ENCODE measurements at regions not wholly inside any gene's neighbourhood (a gene's known extent, or its start where the extent isn't known, plus 50 kb on each side); places are given as distances from the start of the nearest gene placed in this dataset.

- ChIA-PET CTCF (interaction anchor here (0.7 kb wide), 2 partner anchors 89 to 415 kb away, joined by 4 read pairs; no protein-coding TSS in a partner anchor), POLR2A (interaction anchor here (0.5 kb wide), 1 partner anchor 150 kb away, joined by 4 read pairs; no protein-coding TSS in a partner anchor)
- intact Hi-C loops (cut with micrococcal nuclease; ENCODE audit: unreplicated experiment) (no loop called here), in situ Hi-C loops (cut with HindIII; ENCODE audit: low pct_unique_long_range_greater_than_20kb, low sequenced_read_pairs) (no loop called here)
- Histone ChIP-seq H3K36me3 (ENCODE audit: control insufficient read depth, insufficient read depth, low read length) (no peaks in the 10 kb centered on the region), H3K4me3 (ENCODE audit: low read depth in 2 of 2, low read length in 2 of 2) (no peak overlapping the region), H3K9me3 (ENCODE audit: control insufficient read depth, insufficient read depth, low read depth, low read length) (no peaks in the 10 kb centered on the region), H3K27me3 (ENCODE audit: control insufficient read depth, insufficient read depth, low read length) (no peaks in the 10 kb centered on the region; the same call in 1 of the 2 replicates), H3K4me1 (ENCODE audit: control insufficient read depth, insufficient read depth, low read length) (no peaks in the 10 kb centered on the region), H3K27ac (ENCODE audit: low read length) (no peak overlapping the region)
- no peak for TF ChIP-seq SIN3A (IDR thresholded peaks at IDR 0.05; ENCODE audit: borderline replicate concordance, insufficient read depth, low read depth, low read length)
- no peak for TF ChIP-seq TCF7L2 (IDR thresholded peaks at IDR 0.05; ENCODE audit: low read depth, low read length)
- TF ChIP-seq, protein P1, sequence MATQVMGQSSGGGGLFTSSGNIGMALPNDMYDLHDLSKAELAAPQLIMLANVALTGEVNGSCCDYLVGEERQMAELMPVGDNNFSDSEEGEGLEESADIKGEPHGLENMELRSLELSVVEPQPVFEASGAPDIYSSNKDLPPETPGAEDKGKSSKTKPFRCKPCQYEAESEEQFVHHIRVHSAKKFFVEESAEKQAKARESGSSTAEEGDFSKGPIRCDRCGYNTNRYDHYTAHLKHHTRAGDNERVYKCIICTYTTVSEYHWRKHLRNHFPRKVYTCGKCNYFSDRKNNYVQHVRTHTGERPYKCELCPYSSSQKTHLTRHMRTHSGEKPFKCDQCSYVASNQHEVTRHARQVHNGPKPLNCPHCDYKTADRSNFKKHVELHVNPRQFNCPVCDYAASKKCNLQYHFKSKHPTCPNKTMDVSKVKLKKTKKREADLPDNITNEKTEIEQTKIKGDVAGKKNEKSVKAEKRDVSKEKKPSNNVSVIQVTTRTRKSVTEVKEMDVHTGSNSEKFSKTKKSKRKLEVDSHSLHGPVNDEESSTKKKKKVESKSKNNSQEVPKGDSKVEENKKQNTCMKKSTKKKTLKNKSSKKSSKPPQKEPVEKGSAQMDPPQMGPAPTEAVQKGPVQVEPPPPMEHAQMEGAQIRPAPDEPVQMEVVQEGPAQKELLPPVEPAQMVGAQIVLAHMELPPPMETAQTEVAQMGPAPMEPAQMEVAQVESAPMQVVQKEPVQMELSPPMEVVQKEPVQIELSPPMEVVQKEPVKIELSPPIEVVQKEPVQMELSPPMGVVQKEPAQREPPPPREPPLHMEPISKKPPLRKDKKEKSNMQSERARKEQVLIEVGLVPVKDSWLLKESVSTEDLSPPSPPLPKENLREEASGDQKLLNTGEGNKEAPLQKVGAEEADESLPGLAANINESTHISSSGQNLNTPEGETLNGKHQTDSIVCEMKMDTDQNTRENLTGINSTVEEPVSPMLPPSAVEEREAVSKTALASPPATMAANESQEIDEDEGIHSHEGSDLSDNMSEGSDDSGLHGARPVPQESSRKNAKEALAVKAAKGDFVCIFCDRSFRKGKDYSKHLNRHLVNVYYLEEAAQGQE (IDR thresholded peaks at IDR 0.05; ENCODE audit: insufficient read depth in 1 of 2, low read depth in 2 of 2, low read length in 1 of 2): no peak
- TF ChIP-seq POLR2AphosphoS5 (IDR thresholded peaks at IDR 0.05; ENCODE audit: low read depth, low read length): no peak
- no peak for TF ChIP-seq CTCF (IDR thresholded peaks at IDR 0.05)
- no peak for ATAC-seq
- DNase-seq (ENCODE audit: low read depth, low spot score): no peak
- BruUV-seq (replicated peaks): no TSS peak
Measured at GRCh38 chr22:49193901-49194465, 633.7 kb downstream of the BRD1 start.

GRCh38 chr22:49193348-49193747, 634.3 kb downstream of the BRD1 start:
- no peak overlapping the region for H3K27ac ChIP-seq (ENCODE audit: low read length)
- H3K4me3 ChIP-seq (ENCODE audit: low read depth in 2 of 2, low read length in 2 of 2): no peak overlapping the region
- H3K36me3 ChIP-seq (ENCODE audit: control insufficient read depth, insufficient read depth, low read length): no peaks in the 10 kb centered on the region
- DNase-seq (ENCODE audit: low read depth, low spot score): no peak
- BruUV-seq (replicated peaks): no TSS peak
- ATAC-seq: no peak
- ChIA-PET CTCF (no interaction called here), POLR2A (no interaction called here)
- in situ Hi-C loops (cut with HindIII; ENCODE audit: low pct_unique_long_range_greater_than_20kb, low sequenced_read_pairs) (no loop called here), intact Hi-C loops (cut with micrococcal nuclease; ENCODE audit: unreplicated experiment) (no loop called here)
- no peaks in the 10 kb centered on the region for H3K4me1 ChIP-seq (ENCODE audit: control insufficient read depth, insufficient read depth, low read length)
- TF ChIP-seq CTCF (IDR thresholded peaks at IDR 0.05): no peak
- TF ChIP-seq TCF7L2 (IDR thresholded peaks at IDR 0.05; ENCODE audit: low read depth, low read length): no peak
- TF ChIP-seq, protein P1 (IDR thresholded peaks at IDR 0.05; ENCODE audit: insufficient read depth in 1 of 2, low read depth in 2 of 2, low read length in 1 of 2): no peak
- TF ChIP-seq SIN3A (IDR thresholded peaks at IDR 0.05; ENCODE audit: borderline replicate concordance, insufficient read depth, low read depth, low read length): no peak
- no peak for TF ChIP-seq POLR2AphosphoS5 (IDR thresholded peaks at IDR 0.05; ENCODE audit: low read depth, low read length)
- no peaks in the 10 kb centered on the region for H3K9me3 ChIP-seq (ENCODE audit: control insufficient read depth, insufficient read depth, low read depth, low read length)
- no peaks in the 10 kb centered on the region; the same call in 1 of the 2 replicates for H3K27me3 ChIP-seq (ENCODE audit: control insufficient read depth, insufficient read depth, low read length)

Data from Panc1 (cell line).